K562 (cell line): ENCODE measurements at regions not wholly inside any gene's neighbourhood (a gene's known extent, or its start where the extent isn't known, plus 50 kb on each side); places are given as distances from the start of the nearest gene placed in this dataset.

Experiments used
- CBX5 ChIP-seq: IDR thresholded peaks from 2 replicates; pipeline ENCODE4 v1.6.1; 2014; ENCODE audit warnings: low read depth, borderline replicate concordance
- DPF2 ChIP-seq: fragments of 450-650 bp; IDR thresholded peaks from 2 replicates; pipeline ENCODE4 v1.6.1; 2016
- HEY1 ChIP-seq: fragments of 250-450 bp; sonication (Bioruptor Pico); IDR thresholded peaks from 2 replicates; pipeline ENCODE4 v1.5.0; 2020; ENCODE audit warnings: mild to moderate bottlenecking, moderate library complexity, borderline replicate concordance
- KLF6 ChIP-seq: fragments of 250-450 bp; sonication (Bioruptor Pico); IDR thresholded peaks from 2 replicates; pipeline ENCODE4 v1.4.0; 2020; ENCODE audit warnings: mild to moderate bottlenecking, moderate library complexity, borderline replicate concordance
- NCOA2 ChIP-seq, 2 experiments: fragments of 450-650 bp; IDR thresholded peaks; 2 replicates each; pipeline ENCODE4 v1.6.1; 2018; ENCODE audit warnings: mild to moderate bottlenecking in 2 of 2, moderate library complexity in 1 of 2; ENCODE audit not compliant: partially characterized antibody in 2 of 2
- NCOA6 ChIP-seq: fragments of 450-650 bp; IDR thresholded peaks from 2 replicates; pipeline ENCODE4 v1.6.1; 2017; ENCODE audit warnings: mild to moderate bottlenecking
- NELFE ChIP-seq: IDR thresholded peaks from 2 replicates; pipeline ENCODE4 v1.6.1; 2011; ENCODE audit warnings: mild to moderate bottlenecking; ENCODE audit not compliant: insufficient read depth, insufficient read length
- NR4A1 ChIP-seq, 2 experiments: fragments of 250-450 bp in 1 of 2; fragments of 450-650 bp in 1 of 2; sonication (Bioruptor Pico) in 1 of 2; IDR thresholded peaks; 2 replicates each; pipeline versions ENCODE4 v1.4.0 to v1.6.1; 2016 to 2020; ENCODE audit warnings: mild to moderate bottlenecking in 2 of 2, missing compliant biosample characterization in 1 of 2, missing genetic modification characterization in 1 of 2, moderate library complexity in 1 of 2
- PHF8 ChIP-seq: fragments of 200-600 bp; sonication (generic); IDR thresholded peaks from 2 replicates; pipeline ENCODE4 v1.6.1; 2012; ENCODE audit warnings: mixed run types, mild to moderate bottlenecking, inconsistent platforms, low read length, moderate library complexity, borderline replicate concordance
- TCF3 ChIP-seq: sonication (generic); formaldehyde crosslinking; IDR thresholded peaks from 2 replicates; pipeline ENCODE4 v1.4.0; 2020; ENCODE audit warnings: mild to moderate bottlenecking, missing genetic modification reagents
- ZBTB8A ChIP-seq: fragments of 450-650 bp; IDR thresholded peaks from 2 replicates; pipeline ENCODE4 v1.6.1; 2018; ENCODE audit warnings: mild to moderate bottlenecking, moderate library complexity; ENCODE audit not compliant: partially characterized antibody
- ZNF76 ChIP-seq: fragments of 250-450 bp; sonication (Bioruptor Pico); IDR thresholded peaks from 2 replicates; pipeline ENCODE4 v1.4.0; 2020; ENCODE audit warnings: mild to moderate bottlenecking, moderate library complexity, borderline replicate concordance
- TF ChIP-seq, protein P1 (sequence below): sonication (generic); formaldehyde crosslinking; IDR thresholded peaks from 2 replicates; pipeline ENCODE4 v1.8.0; 2022; ENCODE audit warnings: mild to moderate bottlenecking, low read depth, missing genetic modification reagents
- TF ChIP-seq, protein P2 (sequence below): IDR thresholded peaks from 2 replicates; pipeline ENCODE4 v1.6.1; 2011; ENCODE audit not compliant: insufficient read length; ENCODE audit errors: extremely low read depth
- TF ChIP-seq, protein P3 (sequence below), 2 experiments: fragments of 450-650 bp; IDR thresholded peaks; 2 replicates each; pipeline ENCODE4 v1.6.1; 2016
- TF ChIP-seq, protein P4 (sequence below), 2 experiments: fragments of 450-650 bp; conservative IDR thresholded peaks; 2 replicates each; pipeline ENCODE4 v1.6.1; 2017; ENCODE audit warnings: mild to moderate bottlenecking in 2 of 2, moderate library complexity in 2 of 2
- TF ChIP-seq, protein P5 (sequence below): sonication (generic); formaldehyde crosslinking; IDR thresholded peaks from 2 replicates; pipeline ENCODE4 v1.8.0; 2022; ENCODE audit warnings: mild to moderate bottlenecking, missing genetic modification reagents

DNA sequence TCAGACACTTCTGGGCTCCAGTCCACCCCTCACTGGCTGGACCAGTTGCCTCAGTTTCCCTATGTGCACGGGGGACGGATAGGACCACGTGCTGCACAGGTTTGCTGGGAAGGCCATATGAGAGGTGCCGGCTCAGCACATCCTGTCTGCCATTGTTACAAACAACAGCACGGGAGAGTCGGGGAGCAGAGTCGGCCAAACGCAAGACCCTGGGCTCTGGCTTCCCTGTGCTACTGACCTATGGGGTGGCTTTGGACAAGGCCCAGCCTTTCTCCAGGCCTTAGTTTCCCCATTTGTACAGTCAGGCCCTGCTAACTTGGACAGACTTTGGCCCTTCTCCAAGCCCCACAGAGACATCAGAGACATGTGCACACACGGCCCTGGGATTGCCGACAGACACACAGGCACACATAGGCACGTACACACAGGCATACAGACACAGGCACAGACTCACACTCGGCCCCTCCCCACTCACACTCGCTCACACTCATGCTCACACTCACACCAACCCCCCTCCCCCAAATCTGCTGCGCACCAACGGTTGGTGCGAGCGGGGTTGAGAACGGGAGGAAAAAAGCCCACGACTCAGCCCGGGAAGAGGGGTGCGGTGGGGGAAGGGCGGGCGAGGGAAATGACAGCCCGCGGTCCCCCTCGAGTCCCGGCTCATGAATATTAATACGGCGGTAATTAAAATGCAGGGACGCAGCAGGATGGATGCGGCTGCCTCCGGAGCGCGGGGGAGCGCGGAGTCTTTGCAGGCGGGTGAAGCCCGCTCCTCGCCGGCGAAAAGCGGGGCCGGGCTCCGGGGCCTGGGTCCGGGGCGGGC, 133.0 kb downstream of the C9orf50 start (continued):
- TF ChIP-seq, protein P1, sequence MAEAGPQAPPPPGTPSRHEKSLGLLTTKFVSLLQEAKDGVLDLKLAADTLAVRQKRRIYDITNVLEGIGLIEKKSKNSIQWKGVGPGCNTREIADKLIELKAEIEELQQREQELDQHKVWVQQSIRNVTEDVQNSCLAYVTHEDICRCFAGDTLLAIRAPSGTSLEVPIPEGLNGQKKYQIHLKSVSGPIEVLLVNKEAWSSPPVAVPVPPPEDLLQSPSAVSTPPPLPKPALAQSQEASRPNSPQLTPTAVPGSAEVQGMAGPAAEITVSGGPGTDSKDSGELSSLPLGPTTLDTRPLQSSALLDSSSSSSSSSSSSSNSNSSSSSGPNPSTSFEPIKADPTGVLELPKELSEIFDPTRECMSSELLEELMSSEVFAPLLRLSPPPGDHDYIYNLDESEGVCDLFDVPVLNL (CRISPR knock-in tag), result no peak
- TF ChIP-seq NCOA2 (IDR thresholded peaks at IDR 0.05; ENCODE audit: partially characterized antibody in 2 of 2) (no peak), HEY1 (CRISPR knock-in tag) (no peak), TCF3 (CRISPR knock-in tag) (no peak), KLF6 (peak; percentile 54; the same call in 1 of the 2 replicates), NCOA6 (no peak), DPF2 (peak; percentile 39; the same call in 1 of the 2 replicates), ZNF76 (CRISPR knock-in tag) (0 out of 2 replicates have a peak, but pooled peaks have one; percentile 56), ZBTB8A (no peak), PHF8 (peak; percentile 35; the same call in 1 of the 2 replicates), NELFE (no peak), CBX5 (no peak), NR4A1 (CRISPR knock-in tag; IDR thresholded peaks at IDR 0.05) (peak; percentile 29; the same call in 1 of the 2 replicates), NR4A1 (tag; IDR thresholded peaks at IDR 0.05) (peak; percentile 89)
- TF ChIP-seq, protein P2, sequence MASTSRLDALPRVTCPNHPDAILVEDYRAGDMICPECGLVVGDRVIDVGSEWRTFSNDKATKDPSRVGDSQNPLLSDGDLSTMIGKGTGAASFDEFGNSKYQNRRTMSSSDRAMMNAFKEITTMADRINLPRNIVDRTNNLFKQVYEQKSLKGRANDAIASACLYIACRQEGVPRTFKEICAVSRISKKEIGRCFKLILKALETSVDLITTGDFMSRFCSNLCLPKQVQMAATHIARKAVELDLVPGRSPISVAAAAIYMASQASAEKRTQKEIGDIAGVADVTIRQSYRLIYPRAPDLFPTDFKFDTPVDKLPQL, result no peak
- TF ChIP-seq, protein P3, sequence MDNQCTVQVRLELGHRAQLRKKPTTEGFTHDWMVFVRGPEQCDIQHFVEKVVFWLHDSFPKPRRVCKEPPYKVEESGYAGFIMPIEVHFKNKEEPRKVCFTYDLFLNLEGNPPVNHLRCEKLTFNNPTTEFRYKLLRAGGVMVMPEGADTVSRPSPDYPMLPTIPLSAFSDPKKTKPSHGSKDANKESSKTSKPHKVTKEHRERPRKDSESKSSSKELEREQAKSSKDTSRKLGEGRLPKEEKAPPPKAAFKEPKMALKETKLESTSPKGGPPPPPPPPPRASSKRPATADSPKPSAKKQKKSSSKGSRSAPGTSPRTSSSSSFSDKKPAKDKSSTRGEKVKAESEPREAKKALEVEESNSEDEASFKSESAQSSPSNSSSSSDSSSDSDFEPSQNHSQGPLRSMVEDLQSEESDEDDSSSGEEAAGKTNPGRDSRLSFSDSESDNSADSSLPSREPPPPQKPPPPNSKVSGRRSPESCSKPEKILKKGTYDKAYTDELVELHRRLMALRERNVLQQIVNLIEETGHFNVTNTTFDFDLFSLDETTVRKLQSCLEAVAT (IDR thresholded peaks at IDR 0.05), result peak in 1 of 2 experiments; percentile 85; a peak in 3 of 4 replicates
- TF ChIP-seq, protein P4, sequence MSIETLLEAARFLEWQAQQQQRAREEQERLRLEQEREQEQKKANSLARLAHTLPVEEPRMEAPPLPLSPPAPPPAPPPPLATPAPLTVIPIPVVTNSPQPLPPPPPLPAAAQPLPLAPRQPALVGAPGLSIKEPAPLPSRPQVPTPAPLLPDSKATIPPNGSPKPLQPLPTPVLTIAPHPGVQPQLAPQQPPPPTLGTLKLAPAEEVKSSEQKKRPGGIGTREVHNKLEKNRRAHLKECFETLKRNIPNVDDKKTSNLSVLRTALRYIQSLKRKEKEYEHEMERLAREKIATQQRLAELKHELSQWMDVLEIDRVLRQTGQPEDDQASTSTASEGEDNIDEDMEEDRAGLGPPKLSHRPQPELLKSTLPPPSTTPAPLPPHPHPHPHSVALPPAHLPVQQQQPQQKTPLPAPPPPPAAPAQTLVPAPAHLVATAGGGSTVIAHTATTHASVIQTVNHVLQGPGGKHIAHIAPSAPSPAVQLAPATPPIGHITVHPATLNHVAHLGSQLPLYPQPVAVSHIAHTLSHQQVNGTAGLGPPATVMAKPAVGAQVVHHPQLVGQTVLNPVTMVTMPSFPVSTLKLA (conservative IDR thresholded peaks at IDR 0.05), result no peak
- TF ChIP-seq, protein P5, sequence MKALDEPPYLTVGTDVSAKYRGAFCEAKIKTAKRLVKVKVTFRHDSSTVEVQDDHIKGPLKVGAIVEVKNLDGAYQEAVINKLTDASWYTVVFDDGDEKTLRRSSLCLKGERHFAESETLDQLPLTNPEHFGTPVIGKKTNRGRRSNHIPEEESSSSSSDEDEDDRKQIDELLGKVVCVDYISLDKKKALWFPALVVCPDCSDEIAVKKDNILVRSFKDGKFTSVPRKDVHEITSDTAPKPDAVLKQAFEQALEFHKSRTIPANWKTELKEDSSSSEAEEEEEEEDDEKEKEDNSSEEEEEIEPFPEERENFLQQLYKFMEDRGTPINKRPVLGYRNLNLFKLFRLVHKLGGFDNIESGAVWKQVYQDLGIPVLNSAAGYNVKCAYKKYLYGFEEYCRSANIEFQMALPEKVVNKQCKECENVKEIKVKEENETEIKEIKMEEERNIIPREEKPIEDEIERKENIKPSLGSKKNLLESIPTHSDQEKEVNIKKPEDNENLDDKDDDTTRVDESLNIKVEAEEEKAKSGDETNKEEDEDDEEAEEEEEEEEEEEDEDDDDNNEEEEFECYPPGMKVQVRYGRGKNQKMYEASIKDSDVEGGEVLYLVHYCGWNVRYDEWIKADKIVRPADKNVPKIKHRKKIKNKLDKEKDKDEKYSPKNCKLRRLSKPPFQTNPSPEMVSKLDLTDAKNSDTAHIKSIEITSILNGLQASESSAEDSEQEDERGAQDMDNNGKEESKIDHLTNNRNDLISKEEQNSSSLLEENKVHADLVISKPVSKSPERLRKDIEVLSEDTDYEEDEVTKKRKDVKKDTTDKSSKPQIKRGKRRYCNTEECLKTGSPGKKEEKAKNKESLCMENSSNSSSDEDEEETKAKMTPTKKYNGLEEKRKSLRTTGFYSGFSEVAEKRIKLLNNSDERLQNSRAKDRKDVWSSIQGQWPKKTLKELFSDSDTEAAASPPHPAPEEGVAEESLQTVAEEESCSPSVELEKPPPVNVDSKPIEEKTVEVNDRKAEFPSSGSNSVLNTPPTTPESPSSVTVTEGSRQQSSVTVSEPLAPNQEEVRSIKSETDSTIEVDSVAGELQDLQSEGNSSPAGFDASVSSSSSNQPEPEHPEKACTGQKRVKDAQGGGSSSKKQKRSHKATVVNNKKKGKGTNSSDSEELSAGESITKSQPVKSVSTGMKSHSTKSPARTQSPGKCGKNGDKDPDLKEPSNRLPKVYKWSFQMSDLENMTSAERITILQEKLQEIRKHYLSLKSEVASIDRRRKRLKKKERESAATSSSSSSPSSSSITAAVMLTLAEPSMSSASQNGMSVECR (CRISPR knock-in tag), result 0 out of 2 replicates have a peak, but pooled peaks have one; percentile 41
